Uterus (tissue), 3 donors: ENCODE measurements at regions not wholly inside any gene's neighbourhood (a gene's known extent, or its start where the extent isn't known, plus 50 kb on each side); places are given as distances from the start of the nearest gene placed in this dataset.

Experiments
- DNase-seq, 2 donors: peaks; one replicate each; pipeline ENCODE4 v3.0.0-alpha.2; 2019 to 2020
- H3K27ac ChIP-seq, 2 donors: fragments of 200-600 bp; sonication (generic); 1 replicate in 1 of 2; 2 replicates in 1 of 2; pipeline ENCODE4 v1.5.1; 2016 to 2018
- H3K27me3 ChIP-seq, 2 donors: fragments of 200-600 bp; sonication (generic); one replicate each; pipeline ENCODE4 v1.5.1; 2018 to 2019; ENCODE audit warnings: control low read depth in 1 of 2
- H3K36me3 ChIP-seq, 2 donors: fragments of 200-600 bp; sonication (generic); one replicate each; pipeline ENCODE4 v1.5.1; 2019; ENCODE audit warnings: control low read depth in 1 of 2
- H3K4me1 ChIP-seq, 2 donors: fragments of 200-600 bp; sonication (generic); one replicate each; pipeline ENCODE4 v1.5.1; 2018 to 2019; ENCODE audit warnings: control low read depth in 1 of 2
- H3K4me3 ChIP-seq, 2 donors: fragments of 200-600 bp; sonication (generic); 1 replicate in 1 of 2; 2 replicates in 1 of 2; pipeline ENCODE4 v1.5.1; 2018 to 2019; ENCODE audit warnings: mild to moderate bottlenecking in 1 of 2
- H3K9me3 ChIP-seq, 2 donors: fragments of 200-600 bp; sonication (generic); one replicate each; pipeline ENCODE4 v1.5.1; 2019; ENCODE audit warnings: control low read depth in 1 of 2
- POLR2A ChIP-seq, 2 donors: fragments of 450-650 bp; IDR thresholded peaks; one replicate each; pipeline ENCODE4 v1.6.1; 2016; ENCODE audit warnings: antibody characterized with exemption in 2 of 2, mild to moderate bottlenecking in 1 of 2, moderate library complexity in 1 of 2
- intact Hi-C: fragments of 100-400 bp; cut with DNase I; formaldehyde crosslinking; loops from one replicate; pipeline ENCODE4 v1.15.1; 2023; ENCODE audit warnings: low total_unique reads
- TF ChIP-seq, protein P1 (sequence below), 4 experiments: fragments of 200-600 bp in 2 of 4; fragments of 450-650 bp in 2 of 4; sonication (generic) in 2 of 4; IDR thresholded peaks; one replicate each; pipeline ENCODE4 v1.5.1; 2016 to 2019; ENCODE audit warnings: antibody characterized with exemption in 4 of 4, mild to moderate bottlenecking in 2 of 4, moderate library complexity in 1 of 4
- donor health status: DM: yes; HTN: yes; CAD: no.

DNA sequence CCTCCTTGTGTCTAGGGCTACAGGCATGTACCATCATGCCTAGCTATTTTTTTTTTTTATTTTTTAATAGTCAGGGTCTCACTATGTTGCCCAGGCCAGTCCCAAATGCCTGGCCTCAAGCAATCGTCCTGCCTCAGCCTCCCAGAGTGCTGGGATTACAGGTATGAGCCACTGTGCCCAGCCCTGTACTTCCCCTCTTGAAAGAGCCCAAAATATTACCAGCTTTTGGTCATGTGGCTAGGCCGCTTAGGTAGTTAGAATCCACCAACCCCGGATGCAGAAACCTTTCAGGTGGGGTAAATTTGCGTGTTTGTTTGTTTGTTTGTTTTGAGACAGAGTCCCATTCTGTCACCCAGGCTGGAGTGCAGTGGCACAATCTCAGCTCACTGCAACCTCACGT lies 132.8 kb upstream of the C2CD4B start:
- no peaks in the 10 kb centered on the region for H3K36me3 ChIP-seq
- intact Hi-C loops, result no loop called here
- H3K9me3 ChIP-seq, result no peaks in the 10 kb centered on the region
- DNase-seq, result no peak
- H3K27ac ChIP-seq, result no peak overlapping the region
- H3K27me3 ChIP-seq, result no peaks in the 10 kb centered on the region
- TF ChIP-seq POLR2A (IDR thresholded peaks at IDR 0.05), result no peak
- TF ChIP-seq, protein P1, sequence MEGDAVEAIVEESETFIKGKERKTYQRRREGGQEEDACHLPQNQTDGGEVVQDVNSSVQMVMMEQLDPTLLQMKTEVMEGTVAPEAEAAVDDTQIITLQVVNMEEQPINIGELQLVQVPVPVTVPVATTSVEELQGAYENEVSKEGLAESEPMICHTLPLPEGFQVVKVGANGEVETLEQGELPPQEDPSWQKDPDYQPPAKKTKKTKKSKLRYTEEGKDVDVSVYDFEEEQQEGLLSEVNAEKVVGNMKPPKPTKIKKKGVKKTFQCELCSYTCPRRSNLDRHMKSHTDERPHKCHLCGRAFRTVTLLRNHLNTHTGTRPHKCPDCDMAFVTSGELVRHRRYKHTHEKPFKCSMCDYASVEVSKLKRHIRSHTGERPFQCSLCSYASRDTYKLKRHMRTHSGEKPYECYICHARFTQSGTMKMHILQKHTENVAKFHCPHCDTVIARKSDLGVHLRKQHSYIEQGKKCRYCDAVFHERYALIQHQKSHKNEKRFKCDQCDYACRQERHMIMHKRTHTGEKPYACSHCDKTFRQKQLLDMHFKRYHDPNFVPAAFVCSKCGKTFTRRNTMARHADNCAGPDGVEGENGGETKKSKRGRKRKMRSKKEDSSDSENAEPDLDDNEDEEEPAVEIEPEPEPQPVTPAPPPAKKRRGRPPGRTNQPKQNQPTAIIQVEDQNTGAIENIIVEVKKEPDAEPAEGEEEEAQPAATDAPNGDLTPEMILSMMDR (IDR thresholded peaks at IDR 0.05), result no peak
- H3K4me3 ChIP-seq, result no peak overlapping the region
- H3K4me1 ChIP-seq, result no peaks in the 10 kb centered on the region

DNA sequence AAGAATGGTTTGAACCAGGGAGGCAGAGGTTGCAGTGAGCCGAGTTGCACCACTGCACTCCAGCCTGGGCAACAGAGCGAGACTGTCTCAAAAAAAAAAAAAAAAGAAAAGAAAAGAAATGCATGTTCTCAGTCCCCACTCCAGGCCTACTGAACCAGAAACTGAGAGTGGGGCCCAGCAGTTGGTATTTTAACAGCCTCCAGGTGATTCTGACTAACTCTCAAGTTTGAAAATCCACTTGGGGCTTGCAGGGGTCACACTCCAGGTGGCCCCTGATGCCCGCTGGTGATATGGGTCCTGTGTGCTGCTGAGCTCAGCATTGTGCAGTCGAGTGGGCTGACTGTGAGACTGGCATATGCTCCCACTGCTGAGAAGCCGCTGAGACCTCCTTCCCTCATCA lies 133.7 kb upstream of the C2CD4B start:
- no peaks in the 10 kb centered on the region for H3K36me3 ChIP-seq
- no peak for TF ChIP-seq POLR2A (IDR thresholded peaks at IDR 0.05)
- TF ChIP-seq, protein P1 (IDR thresholded peaks at IDR 0.05), result no peak
- H3K9me3 ChIP-seq, result no peaks in the 10 kb centered on the region
- intact Hi-C loops, result no loop called here
- no peak for DNase-seq
- H3K4me3 ChIP-seq, result no peak overlapping the region
- H3K27ac ChIP-seq, result no peak overlapping the region
- no peaks in the 10 kb centered on the region for H3K27me3 ChIP-seq
- no peaks in the 10 kb centered on the region for H3K4me1 ChIP-seq

GRCh38 chr15:62299541-62299940 lies 134.5 kb upstream of the C2CD4B start:
- Histone ChIP-seq H3K4me3 (no peak overlapping the region), H3K27ac (no peak overlapping the region), H3K9me3 (no peaks in the 10 kb centered on the region), H3K36me3 (no peaks in the 10 kb centered on the region), H3K27me3 (no peaks in the 10 kb centered on the region), H3K4me1 (no peaks in the 10 kb centered on the region)
- intact Hi-C loops, result no loop called here
- DNase-seq, result no peak
- TF ChIP-seq, protein P1 (IDR thresholded peaks at IDR 0.05), result no peak
- no peak for TF ChIP-seq POLR2A (IDR thresholded peaks at IDR 0.05)

GRCh38 chr15:62301993-62302675 lies 137.0 kb upstream of the C2CD4B start:
- H3K4me3 ChIP-seq, result no peak overlapping the region
- no peak for TF ChIP-seq POLR2A (IDR thresholded peaks at IDR 0.05)
- TF ChIP-seq, protein P1 (IDR thresholded peaks at IDR 0.05), result no peak
- no peak overlapping the region for H3K27ac ChIP-seq
- H3K27me3 ChIP-seq, result no peaks in the 10 kb centered on the region
- DNase-seq, result peak in 1 of 2 donors; percentile 38
- intact Hi-C loops, result no loop called here
- no peaks in the 10 kb centered on the region for H3K36me3 ChIP-seq
- no peaks in the 10 kb centered on the region for H3K4me1 ChIP-seq
- no peaks in the 10 kb centered on the region for H3K9me3 ChIP-seq

DNA sequence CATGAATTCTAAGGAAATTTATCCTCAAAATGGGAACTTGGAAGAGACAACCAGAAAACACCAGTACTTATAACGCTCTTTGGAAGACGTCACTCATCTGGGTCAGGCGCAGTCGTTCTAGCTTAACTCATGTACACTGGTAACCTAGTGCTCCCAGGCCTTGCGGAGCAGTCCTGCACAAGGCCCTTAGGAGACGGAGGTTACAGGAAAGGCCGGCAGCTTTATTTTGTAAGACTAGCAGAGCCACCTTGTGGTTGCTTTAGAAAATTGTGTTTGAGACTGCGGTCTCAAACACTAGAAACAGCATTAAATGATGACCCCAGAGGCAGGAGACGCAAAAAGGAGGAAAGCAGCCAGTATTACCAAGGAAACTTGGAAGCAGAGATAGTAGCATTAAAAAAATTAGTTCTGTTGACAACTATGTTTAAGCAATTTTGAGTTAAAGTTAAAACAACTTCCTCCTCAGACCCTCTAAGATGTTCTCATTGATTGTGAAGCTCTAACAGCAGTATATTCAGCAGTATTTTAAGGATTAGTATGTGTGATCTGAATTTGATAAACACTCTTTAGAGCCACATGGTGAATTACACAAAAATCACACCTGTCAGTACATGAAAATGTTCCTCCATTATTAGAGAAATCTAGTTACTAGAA lies 141.9 kb upstream of the C2CD4B start:
- no peak overlapping the region for H3K4me3 ChIP-seq
- DNase-seq, result peak; percentile 37 to 46
- no peaks in the 10 kb centered on the region for H3K4me1 ChIP-seq
- H3K9me3 ChIP-seq, result no peaks in the 10 kb centered on the region
- TF ChIP-seq, protein P1 (IDR thresholded peaks at IDR 0.05), result peak; percentile 58 to 71 (median 60)
- no peak for TF ChIP-seq POLR2A (IDR thresholded peaks at IDR 0.05)
- no peaks in the 10 kb centered on the region for H3K27me3 ChIP-seq
- H3K36me3 ChIP-seq, result no peaks in the 10 kb centered on the region
- intact Hi-C loops, result no loop called here
- H3K27ac ChIP-seq, result no peak overlapping the region
